HG03135 (cell line): ENCODE measurements at regions not wholly inside any gene's neighbourhood (a gene's known extent, or its start where the extent isn't known, plus 50 kb on each side); places are given as distances from the start of the nearest gene placed in this dataset.
"Not testable (repeated sequence)": the region's sequence is repeated elsewhere in the genome, so short reads cannot be mapped to it uniquely, and the experiment has no call there.

Experiments used
- ATAC-seq: cut with Tn5 transposase; IDR thresholded peaks from one replicate; pipeline ENCODE4 v1.9.1; 2021; ENCODE audit warnings: mild to moderate bottlenecking, moderate library complexity; ENCODE audit not compliant: unreplicated experiment

DNA sequence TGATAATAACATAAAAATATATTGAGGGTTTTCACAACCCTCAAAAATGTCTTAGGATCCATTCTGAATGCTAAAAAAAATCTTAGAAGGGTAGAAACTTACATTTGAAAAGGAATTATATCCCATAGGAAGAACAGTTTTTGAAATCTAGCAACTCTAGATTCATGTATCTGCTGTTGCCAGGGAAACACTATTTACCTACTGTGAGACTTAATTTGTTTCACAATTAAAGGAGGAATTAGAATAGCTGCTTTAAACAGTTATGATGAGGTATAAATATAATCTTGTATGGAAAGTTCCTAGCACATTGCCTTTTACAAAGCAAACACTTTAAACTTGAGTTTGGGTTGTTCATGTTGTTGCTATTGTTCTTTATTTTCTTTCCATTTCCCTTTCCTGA is 988.2 kb downstream of the SUCLG1 start:
- no peak for ATAC-seq

DNA sequence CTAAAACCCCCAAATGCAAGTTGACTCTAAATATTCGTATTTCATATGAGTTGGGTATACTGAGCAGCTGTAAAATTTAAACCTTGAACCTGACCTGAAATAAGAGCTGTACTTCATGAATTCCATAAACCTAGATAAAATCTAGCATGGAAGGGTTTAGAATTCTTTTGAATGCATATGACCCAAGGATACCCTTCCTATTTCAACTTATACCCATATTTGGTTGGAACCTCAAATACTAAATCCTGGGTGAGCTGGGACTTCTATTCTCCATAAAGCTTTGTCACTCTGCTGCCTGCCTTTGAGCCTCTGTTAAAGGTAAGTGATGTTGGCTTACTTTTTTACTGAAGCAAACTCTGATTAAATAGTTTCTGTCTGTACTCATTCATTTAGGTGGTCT is 994.6 kb downstream of the SUCLG1 start:
- no peak for ATAC-seq

DNA sequence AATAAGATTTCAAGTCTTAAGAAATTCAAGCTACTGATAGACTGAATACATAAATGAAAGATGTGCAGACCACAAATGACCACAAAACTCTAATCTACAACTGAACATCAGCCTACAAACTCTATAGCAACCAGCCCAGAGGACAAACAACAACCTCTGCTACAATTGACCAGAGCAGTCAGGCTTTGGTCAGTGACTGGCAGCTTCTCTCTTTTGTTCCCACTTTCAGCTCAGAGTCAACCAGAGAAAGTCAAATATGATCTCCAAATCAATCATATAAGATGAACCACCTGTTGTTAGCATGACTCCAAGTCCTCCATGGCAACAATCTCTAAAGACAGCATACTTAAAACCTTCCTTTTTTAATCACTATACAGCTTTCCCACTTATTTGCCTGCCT is 996.2 kb downstream of the SUCLG1 start:
- ATAC-seq = no peak

DNA sequence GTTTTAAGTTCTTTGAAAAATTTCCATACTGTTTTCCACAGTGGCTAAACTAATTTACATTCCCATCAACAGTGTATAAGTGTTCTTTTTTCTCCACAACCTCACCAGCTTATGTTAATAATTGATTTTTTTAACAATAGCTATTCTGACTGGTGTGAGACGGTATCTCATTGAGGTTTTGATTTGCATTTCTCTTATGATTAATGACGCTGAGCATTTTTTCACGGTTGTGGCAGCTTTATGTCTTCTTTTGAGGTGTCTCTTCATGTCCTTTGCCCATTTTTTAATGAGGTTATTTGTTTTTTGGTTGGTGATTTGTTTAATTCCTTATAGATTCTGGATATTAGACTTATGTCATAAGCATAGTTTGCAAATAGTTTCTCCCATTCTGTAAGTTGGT is 997.9 kb downstream of the SUCLG1 start:
- ATAC-seq = no peak

DNA sequence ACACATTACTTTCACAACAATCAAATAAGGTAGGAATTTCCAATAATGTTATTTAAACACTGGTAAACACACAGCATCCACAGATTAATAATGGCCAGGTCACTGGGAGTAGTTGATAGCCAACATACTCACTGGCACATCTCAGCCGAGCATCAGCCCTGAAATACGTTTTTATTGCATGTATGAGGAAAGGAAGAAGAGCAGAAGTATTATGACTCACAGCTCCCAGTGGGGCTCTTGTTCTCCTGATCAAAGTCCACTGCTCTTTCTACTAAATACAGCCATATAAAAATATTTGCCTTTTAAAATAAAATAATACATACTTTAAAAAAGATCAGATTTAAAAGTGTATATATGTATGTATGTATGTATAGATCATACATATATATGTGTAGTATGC is 999.6 kb downstream of the SUCLG1 start:
- no peak for ATAC-seq

DNA sequence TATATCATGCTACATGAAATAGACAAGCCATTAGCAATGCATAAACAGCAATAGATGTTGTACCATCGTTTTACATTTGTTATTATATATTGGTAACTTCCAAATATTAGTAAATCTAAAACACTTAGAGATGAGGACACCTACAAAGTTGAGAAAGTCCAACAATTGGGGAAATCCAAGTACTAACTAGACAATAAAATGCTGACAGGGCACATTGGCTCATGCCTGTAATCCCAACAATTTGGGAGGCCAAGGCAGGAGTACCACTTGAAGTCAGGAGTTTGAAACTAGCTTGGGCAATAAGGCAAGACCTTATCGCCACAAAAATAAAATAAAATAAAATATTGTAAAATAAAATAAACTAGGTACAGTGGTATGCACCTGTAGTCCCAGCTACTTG is 1023.1 kb downstream of the SUCLG1 start:
- no peak for ATAC-seq

DNA sequence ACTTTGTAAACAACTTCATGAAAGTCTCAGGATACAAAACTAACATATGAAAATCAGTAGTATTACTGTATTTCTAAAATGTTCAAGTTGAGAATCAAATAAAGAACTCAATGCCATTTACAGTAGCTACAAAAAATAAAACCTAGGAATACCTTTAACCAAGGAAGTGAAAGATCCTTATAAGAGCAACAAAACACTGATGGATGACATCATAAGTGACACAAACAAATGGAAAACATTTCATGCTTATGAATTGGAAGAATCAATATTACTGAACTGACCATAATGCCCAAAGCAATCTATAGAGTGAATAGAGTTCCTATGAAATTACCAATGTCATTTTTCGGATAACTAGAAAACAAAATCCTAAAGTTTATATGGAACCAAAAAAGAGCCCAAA is 1038.1 kb downstream of the SUCLG1 start:
- no peak for ATAC-seq

DNA sequence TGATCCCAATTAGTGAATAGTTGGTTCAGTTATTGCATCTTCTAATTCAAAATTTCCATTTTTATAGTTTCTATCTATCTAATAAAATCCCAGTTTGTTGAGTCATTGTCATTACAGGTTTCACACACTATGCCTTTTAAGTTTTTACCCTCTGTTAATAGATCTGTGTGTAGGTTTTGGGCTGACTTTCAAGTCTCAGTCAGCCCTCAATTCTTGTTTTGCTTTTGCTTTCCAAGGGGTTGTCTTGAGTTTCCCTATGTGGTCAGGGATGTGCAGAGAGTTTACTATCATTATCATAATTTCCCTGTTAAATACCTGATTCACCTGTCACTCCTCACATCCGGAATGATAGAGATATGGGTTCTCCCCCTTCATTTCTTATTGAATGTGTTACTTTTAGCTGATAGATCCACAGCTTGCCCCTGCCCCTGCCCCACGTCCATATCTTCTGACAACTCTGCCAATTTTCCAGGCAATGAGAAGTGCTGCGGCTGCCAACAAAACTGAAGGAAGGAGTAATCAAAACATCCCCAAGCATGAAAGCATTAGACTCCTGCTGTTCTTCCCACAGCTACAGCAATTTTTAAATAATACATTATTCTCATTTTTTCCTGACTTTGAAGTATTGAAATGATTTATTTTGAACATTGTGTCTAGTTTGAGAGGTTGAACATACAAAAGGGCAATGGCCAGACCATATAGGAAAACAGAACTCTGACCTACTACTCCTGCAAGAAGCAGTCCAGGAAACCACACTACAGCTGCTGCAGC is 1064.8 kb downstream of the SUCLG1 start:
- no peak for ATAC-seq

DNA sequence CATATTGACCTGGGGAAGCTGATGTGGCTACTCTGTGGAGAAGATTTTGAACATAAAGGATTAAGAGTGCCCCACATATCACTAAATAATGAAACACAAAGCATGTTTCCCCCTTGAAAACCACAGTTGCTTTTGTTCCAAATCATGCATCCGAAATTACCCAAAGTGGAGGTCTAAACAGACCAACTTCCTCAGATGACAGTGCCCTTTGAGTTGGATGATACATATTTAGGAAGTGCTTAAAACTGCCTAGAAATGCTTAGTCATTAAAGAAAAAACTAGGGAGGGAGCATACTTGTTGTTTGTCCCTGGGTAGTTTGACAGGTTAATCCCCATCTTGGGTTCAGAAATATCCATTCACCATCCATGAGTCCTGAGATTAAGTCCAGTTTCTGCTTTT is 1070.3 kb downstream of the SUCLG1 start:
- ATAC-seq = no peak

DNA sequence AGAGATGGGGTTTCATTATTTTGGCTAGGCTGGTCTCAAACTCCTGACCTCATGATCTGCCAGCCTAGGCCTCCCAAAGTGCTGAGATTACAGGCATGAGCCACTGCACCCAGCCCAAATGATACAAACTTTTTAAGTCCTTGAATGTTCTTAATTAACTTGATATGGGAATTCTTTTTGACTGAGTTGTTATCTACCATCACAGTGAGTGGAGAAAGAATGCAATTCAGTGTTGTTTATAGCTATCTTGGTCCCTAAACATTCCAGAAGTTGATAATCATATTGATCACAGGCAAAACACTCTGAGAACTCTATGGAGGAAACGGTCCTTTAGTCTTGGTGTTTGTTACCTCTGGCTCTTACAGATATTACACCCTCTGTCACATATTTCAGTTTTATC is 1072.5 kb downstream of the SUCLG1 start:
- no peak for ATAC-seq

DNA sequence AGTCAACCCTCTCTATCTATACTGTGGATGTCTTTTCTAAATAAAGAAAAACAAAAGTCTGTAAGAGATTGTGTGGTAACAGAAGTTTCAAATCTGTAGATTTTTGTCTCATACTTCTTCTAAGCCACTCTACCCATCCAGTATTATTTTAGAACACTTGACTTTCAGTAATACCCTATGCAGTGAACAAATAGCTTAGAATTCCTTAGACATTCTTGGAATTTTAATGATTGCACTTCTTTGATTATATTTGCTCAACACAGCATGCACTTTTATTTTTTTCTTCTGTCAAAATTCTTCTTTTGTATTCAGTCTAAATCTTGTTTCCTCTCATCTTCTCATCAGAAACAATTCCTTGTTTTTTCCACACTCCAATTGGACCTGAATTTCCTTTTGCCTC is 1080.2 kb downstream of the SUCLG1 start:
- ATAC-seq = no peak

DNA sequence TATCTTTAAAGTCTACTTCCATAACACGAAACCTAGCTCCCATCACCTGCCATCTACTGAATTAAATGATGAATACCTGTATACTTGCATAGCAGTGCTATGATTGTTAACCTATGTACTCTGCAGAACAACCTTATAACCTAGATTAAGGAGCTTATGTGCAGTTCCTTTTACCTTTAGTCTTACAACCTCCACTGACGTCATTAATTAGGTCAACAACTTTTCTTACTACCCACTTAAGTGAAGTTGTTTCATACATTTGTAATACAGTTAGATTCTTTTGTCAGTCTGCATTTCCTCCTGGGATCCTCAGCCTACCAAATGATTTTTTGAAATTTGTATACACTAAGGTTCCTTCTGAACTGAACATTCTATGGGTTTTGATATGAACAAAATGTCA is 1082.3 kb downstream of the SUCLG1 start:
- ATAC-seq = no peak

DNA sequence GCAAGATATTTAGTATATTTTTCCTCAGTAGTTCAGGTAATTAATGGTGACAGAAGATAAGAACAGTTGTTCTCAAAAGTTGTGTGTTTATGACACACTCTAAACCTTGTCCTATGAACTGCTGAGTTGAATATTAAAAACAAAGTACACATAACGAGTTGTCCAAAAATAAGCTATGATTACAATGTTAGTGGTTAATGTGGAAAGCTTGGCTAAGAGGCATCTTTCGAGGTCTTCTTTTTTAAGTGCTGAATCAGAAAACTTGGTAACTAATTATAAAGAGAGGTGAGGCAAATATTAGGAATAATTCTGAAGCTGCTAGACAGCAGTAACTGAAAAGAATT is 1088.7 kb downstream of the SUCLG1 start:
- ATAC-seq = no peak

DNA sequence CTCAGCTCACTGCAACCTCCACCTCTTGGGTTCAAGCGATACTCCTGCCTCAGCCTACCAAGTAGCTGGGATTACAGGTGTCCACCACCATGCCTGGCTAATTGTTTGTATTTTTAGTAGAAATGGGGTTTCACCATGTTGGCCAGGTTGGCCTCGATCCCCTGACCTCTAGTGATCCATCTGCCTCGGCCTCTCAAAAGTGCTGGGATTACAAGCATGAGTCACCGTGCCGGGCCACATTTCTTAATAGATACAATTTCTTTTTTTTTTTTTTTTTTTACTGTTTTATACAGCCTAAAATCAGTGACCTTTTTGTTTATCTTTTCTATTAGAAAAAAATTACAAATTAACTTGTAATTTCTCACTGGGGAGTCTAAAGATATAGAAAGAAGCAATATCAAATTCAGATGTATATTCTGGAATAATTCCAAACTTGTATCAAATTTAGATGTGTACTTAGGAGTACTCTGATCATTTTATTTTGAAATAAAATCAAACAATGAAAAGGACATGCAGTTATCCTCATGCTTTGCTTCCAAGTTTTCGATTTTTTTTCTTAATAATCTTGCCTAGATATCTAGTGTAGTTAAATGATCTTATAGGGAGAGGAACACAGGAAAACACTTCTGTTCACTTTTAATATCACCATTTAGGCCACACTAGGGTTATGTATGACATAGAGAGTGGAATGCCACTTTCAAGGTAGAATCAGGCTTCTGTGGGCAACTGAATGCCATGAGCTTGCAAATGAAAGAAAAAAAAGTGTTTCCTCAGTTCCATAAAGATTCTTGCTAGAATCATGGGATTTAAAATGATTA is 1089.3 kb downstream of the SUCLG1 start:
- no peak for ATAC-seq

DNA sequence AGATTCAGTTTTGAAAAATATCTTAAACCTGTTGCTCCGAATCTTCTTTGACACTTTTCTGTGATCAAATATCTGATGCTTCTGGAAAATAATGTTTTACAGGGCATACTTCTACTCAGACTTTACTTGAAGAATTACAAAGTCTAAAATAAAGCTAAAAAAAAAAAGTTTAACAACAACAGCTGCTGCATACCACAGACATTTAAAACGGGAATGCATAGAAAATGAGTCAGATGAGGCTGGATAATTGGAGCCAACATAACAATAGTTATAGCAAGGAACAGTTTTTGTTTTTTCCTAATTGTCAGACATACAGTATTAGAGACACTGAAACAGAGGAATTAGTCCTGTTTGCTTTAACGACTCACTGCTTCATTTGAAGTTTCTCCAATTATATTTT is 1090.2 kb downstream of the SUCLG1 start:
- no peak for ATAC-seq

DNA sequence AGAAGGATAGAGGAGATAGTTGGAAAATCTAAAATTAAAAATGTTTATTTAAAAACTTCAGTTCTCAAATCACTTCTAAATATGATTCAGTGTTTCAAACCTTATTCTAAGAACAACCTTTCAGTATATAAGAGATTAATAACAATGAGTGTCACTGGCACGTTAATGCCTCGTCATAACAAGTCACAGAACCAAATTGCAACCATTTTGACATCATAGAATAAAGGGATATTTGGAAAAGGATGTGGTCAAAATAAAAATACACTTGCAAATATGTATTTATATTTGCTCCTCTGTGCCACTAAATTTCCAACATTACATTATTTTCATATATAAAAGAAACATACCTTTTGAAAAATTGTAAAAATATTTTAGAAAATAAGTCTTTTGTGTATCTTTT is 1090.6 kb downstream of the SUCLG1 start:
- ATAC-seq = no peak

DNA sequence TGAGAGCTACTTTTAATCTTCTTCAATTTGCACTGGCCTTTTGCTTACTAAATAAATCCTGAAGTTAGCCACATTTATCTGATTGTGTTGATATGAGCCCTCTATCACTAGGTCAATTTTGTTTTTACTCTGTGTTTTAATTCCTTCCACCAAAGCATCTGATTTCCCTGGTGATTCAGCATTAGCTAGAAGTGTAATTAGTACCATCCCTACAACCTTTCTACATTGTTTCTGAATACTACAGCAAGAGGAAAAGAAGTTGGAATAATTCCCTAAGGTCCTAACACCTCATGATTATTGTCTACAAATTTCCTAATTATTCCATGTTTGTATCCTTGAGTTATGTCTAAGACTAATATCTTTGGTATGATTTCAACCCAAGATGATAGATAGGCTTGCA is 1093.6 kb downstream of the SUCLG1 start:
- no peak for ATAC-seq

DNA sequence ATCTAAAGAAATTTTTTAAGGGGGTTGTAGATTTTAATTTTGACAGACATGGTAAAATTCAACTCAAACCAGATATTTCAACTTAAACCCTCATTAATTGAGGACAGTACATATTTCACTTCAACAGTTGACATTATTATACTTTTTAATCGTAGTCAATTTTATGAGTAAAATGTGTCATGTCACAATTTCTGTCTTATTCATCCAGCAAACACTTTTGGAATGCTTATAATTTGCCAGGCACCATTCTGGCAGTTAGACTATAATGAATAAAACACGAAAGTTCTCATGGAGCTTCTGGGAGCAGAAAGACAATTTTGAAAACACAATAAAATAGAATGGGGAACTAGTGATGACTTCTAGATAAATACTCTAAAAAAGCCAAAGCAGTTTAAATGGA is 1094.8 kb downstream of the SUCLG1 start:
- ATAC-seq = no peak

DNA sequence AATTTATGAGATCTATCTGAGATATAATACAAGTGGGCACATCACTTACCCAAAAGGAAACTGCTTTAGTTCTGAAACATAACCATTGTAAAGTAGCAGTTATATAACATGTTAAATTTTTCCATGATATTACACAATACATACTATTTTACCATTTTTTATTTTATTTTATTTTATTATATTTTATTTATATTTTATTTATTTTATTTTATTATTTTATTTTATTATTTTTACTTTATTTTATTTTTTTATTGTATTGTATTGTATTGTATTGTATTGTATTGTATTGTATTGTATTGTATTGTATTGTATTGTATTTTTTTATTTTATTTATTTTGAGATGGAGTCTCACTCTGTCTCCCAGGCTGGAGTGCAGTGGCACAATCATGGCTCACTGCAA is 1095.9 kb downstream of the SUCLG1 start:
- ATAC-seq = not testable (repeated sequence)

DNA sequence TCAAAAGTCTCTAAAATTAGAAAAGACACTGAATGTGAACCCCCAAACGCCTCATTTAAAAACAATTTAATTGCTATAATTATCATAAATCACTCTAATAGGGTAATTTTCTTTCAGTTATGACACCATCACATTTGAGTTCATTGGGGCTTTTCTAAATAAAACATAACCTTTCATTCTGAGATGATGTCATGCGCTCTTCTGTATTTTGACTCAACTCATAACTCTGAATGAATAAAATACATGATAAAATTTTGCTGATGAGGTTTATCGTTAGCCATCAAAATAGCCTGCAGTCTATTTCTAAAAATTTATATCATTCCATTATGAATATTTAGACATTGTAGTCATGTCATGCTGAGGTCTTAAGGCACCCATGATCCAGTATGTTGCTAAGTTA is 1099.7 kb downstream of the SUCLG1 start:
- ATAC-seq = no peak

DNA sequence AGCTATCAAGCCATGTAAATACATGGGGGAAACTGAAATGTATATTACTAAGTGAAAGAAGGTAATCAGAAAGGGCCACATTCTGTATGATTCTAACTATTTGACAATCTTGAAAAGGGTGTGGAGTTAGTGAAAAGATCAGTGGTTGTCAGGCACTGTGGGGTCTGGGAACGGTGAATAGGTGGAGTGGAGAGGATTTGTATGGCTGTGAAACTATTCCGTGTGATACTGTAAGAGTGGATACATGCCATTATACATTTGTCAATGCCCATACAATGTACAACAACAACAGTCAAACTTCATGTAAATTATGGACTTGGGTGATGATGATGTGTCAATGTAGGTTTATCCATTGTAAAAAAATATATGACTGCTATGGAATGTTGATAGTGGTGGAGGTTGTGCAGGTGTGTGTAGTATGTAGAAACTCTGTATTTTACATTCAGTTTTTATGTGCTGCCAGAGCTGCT is 1116.2 kb downstream of the SUCLG1 start:
- ATAC-seq = no peak

DNA sequence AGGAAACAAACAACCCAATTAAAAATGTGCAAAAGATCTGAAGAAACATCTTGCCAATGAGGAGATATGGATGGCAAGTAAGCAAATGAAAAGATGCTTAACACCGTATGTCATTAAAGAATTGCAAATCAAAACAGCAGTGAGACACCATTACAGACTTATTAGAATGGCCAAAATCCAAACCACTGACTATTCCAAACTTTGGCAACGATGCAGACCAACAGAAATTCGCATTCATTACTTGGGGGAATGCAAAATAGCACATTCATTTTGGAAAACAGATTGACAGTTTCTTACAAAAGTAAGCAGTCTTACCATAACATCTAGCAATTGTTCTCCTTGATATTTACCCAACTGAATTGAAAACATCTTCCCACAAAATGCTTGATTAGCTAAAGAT is 1118.7 kb downstream of the SUCLG1 start:
- ATAC-seq = no peak
